Spleen (tissue), 7 donors: ENCODE measurements at regions not wholly inside any gene's neighbourhood (a gene's known extent, or its start where the extent isn't known, plus 50 kb on each side); places are given as distances from the start of the nearest gene placed in this dataset.

Experiments
- POLR2A ChIP-seq, 3 donors: fragments of 450-650 bp; IDR thresholded peaks; one replicate each; pipeline ENCODE4 v1.5.1; 2017; ENCODE audit warnings: antibody characterized with exemption in 3 of 3, mild to moderate bottlenecking in 1 of 3
- TF ChIP-seq, protein P1 (sequence below), 11 experiments: fragments of 200-600 bp in 7 of 11; fragments of 450-650 bp in 4 of 11; sonication (generic) in 4 of 11; IDR thresholded peaks in 8 of 11; conservative IDR thresholded peaks in 3 of 11; 1 replicate in 7 of 11; 2 replicates in 4 of 11; pipeline versions ENCODE4 v1.4.0 to v1.8.0; 2016 to 2021; ENCODE audit warnings: antibody characterized with exemption in 11 of 11, inconsistent platforms in 4 of 11, mild to moderate bottlenecking in 1 of 11
- donor health status: DM: no; HTN: no; CAD: no; lungs with moderate emphysema.
- donor health status: DM: no; HTN: no; CAD: no.
- donor health status: DM: no; HTN: no; CAD: no.

DNA sequence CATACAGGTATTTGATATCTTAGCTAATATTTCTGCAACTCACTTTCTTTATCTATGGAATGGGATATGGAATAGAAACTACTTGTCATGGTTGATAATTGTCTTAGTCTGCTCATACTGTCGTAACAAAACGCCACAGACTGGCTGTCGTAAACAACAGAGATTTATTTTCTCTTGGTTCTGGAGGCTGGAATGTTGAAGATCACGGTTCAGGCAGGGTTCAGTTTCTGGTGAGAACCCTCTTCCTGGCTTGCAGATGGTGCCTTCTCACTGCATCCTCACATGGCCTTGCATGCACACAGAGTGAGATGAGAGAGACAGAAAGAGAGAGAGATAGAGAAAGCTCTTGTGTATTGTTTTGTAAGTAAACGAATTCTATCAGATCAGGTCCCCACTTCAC, 332.7 kb upstream of the MAGI2 start:
- TF ChIP-seq, protein P1, sequence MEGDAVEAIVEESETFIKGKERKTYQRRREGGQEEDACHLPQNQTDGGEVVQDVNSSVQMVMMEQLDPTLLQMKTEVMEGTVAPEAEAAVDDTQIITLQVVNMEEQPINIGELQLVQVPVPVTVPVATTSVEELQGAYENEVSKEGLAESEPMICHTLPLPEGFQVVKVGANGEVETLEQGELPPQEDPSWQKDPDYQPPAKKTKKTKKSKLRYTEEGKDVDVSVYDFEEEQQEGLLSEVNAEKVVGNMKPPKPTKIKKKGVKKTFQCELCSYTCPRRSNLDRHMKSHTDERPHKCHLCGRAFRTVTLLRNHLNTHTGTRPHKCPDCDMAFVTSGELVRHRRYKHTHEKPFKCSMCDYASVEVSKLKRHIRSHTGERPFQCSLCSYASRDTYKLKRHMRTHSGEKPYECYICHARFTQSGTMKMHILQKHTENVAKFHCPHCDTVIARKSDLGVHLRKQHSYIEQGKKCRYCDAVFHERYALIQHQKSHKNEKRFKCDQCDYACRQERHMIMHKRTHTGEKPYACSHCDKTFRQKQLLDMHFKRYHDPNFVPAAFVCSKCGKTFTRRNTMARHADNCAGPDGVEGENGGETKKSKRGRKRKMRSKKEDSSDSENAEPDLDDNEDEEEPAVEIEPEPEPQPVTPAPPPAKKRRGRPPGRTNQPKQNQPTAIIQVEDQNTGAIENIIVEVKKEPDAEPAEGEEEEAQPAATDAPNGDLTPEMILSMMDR (IDR thresholded peaks at IDR 0.05 in 8 of 11, conservative IDR thresholded peaks at IDR 0.05 in 3 of 11), result no peak
- no peak for TF ChIP-seq POLR2A (IDR thresholded peaks at IDR 0.05)
